Lower lobe of right lung (tissue), 2 donors: ENCODE measurements at regions not wholly inside any gene's neighbourhood (a gene's known extent, or its start where the extent isn't known, plus 50 kb on each side); places are given as distances from the start of the nearest gene placed in this dataset.

Source experiments
- ATAC-seq, 2 donors: fragments of 200-7000 bp; cut with Tn5 transposase; one replicate each; pipeline ENCODE4 v1.9.1; 2020 to 2022; ENCODE audit warnings: mild to moderate bottlenecking in 2 of 2, moderate library complexity in 2 of 2
- DNase-seq: peaks from one replicate; pipeline ENCODE4 v3.0.0-alpha.2; 2020
- H3K27ac ChIP-seq: fragments of 200-600 bp; one replicate; pipeline ENCODE4 v1.8.0; 2022
- H3K27me3 ChIP-seq: fragments of 200-600 bp; one replicate; pipeline ENCODE4 v1.8.0; 2022; ENCODE audit warnings: low read depth
- H3K36me3 ChIP-seq: fragments of 200-600 bp; one replicate; pipeline ENCODE4 v1.8.0; 2022; ENCODE audit warnings: mild to moderate bottlenecking
- H3K4me1 ChIP-seq: fragments of 200-600 bp; one replicate; pipeline ENCODE4 v1.8.0; 2022
- H3K4me3 ChIP-seq: fragments of 200-600 bp; one replicate; pipeline ENCODE4 v1.8.0; 2022; ENCODE audit warnings: mild to moderate bottlenecking
- H3K9me3 ChIP-seq: fragments of 200-600 bp; one replicate; pipeline ENCODE4 v1.8.0; 2022
- CTCF ChIP-seq: fragments of 200-600 bp; IDR thresholded peaks from one replicate; pipeline ENCODE4 v1.8.0; 2022; ENCODE audit warnings: antibody characterized with exemption, mild to moderate bottlenecking
- intact Hi-C: fragments of 100-400 bp; cut with DNase I; formaldehyde crosslinking; loops from one replicate; pipeline ENCODE4 v1.11.0; 2022
- donor health status: DM: no; HTN: yes; CAD: no; lungs with severe emphysema.

- H3K4me3 ChIP-seq: no peak overlapping the region
- no peaks in the 10 kb centered on the region for H3K9me3 ChIP-seq
- H3K27ac ChIP-seq: no peak overlapping the region
- no peaks in the 10 kb centered on the region for H3K36me3 ChIP-seq
- intact Hi-C loops: no loop called here
- no peaks in the 10 kb centered on the region for H3K27me3 ChIP-seq
- H3K4me1 ChIP-seq: no peaks in the 10 kb centered on the region
- TF ChIP-seq CTCF: no peak
- DNase-seq (no peak), ATAC-seq (no peak)
Measured at GRCh38 chr18:55152801-55153200, 193.5 kb upstream of the CCDC68 start.

- DNase-seq (no peak), ATAC-seq (no peak)
- Histone ChIP-seq H3K27ac (no peak overlapping the region), H3K27me3 (no peaks in the 10 kb centered on the region), H3K4me1 (no peaks in the 10 kb centered on the region), H3K9me3 (no peaks in the 10 kb centered on the region), H3K4me3 (no peak overlapping the region), H3K36me3 (no peaks in the 10 kb centered on the region)
- no peak for TF ChIP-seq CTCF
- intact Hi-C loops: no loop called here
Measured at GRCh38 chr18:55149994-55150393, 190.7 kb upstream of the CCDC68 start.

GRCh38 chr18:55147791-55148190, 188.5 kb upstream of the CCDC68 start:
- intact Hi-C loops: no loop called here
- no peak overlapping the region for H3K4me3 ChIP-seq
- no peaks in the 10 kb centered on the region for H3K36me3 ChIP-seq
- H3K27me3 ChIP-seq: no peaks in the 10 kb centered on the region
- H3K27ac ChIP-seq: no peak overlapping the region
- H3K9me3 ChIP-seq: no peaks in the 10 kb centered on the region
- no peak for DNase-seq
- ATAC-seq: no peak
- H3K4me1 ChIP-seq: no peaks in the 10 kb centered on the region
- TF ChIP-seq CTCF: no peak

GRCh38 chr18:55144193-55144930, 185.1 kb upstream of the CCDC68 start:
- no peak for ATAC-seq
- no peak for DNase-seq
- Histone ChIP-seq H3K9me3 (no peaks in the 10 kb centered on the region), H3K4me3 (no peak overlapping the region), H3K27me3 (no peaks in the 10 kb centered on the region), H3K4me1 (no peaks in the 10 kb centered on the region), H3K27ac (no peak overlapping the region), H3K36me3 (no peaks in the 10 kb centered on the region)
- intact Hi-C loops: no loop called here
- TF ChIP-seq CTCF: no peak

GRCh38 chr18:55142410-55142809, 183.1 kb upstream of the CCDC68 start:
- H3K9me3 ChIP-seq: no peaks in the 10 kb centered on the region
- H3K4me3 ChIP-seq: no peak overlapping the region
- TF ChIP-seq CTCF: no peak
- no peak overlapping the region for H3K27ac ChIP-seq
- intact Hi-C loops: no loop called here
- H3K27me3 ChIP-seq: no peaks in the 10 kb centered on the region
- no peak for ATAC-seq
- DNase-seq: no peak
- H3K36me3 ChIP-seq: no peaks in the 10 kb centered on the region
- H3K4me1 ChIP-seq: no peaks in the 10 kb centered on the region
